ENCODE measurements at regions not wholly inside any gene's neighbourhood (a gene's known extent, or its start where the extent isn't known, plus 50 kb on each side); places are given as distances from the start of the nearest gene placed in this dataset.

DNA sequence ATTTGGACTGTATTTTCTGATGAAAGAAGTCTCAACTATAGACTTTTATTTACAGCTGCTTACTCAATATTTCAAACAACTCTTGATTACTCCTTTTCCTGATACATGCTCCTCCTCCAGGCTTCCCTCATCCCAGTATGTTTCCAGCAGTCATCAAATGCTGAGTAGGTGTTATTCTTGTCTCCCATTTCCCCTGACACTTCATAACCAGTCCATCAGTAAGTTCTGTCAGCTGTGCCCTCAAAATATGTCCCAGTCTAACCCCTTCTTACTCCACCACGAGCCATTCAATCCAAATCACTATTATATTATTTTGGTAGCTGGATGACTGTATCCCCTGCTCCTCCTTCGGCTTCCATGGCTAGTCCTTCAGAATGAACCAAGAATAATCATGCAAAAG is 189.1 kb upstream of the DTNA start:
- ChIA-PET CTCF (no interaction called here), POLR2A (no interaction called here)
- no TSS peak for BruUV-seq (replicated peaks)
- Histone ChIP-seq H3K27ac (ENCODE audit: low read length) (no peak overlapping the region), H3K4me1 (ENCODE audit: control insufficient read depth, insufficient read depth, low read length) (no peaks in the 10 kb centered on the region), H3K27me3 (ENCODE audit: control insufficient read depth, insufficient read depth, low read length) (no peaks in the 10 kb centered on the region), H3K9me3 (ENCODE audit: control insufficient read depth, insufficient read depth, low read depth, low read length) (no peaks in the 10 kb centered on the region), H3K4me3 (ENCODE audit: low read depth in 2 of 2, low read length in 2 of 2) (no peak overlapping the region), H3K36me3 (ENCODE audit: control insufficient read depth, insufficient read depth, low read length) (no peaks in the 10 kb centered on the region)
- ATAC-seq (no peak), DNase-seq (ENCODE audit: low read depth, low spot score) (no peak)
- in situ Hi-C loops (cut with HindIII; ENCODE audit: low pct_unique_long_range_greater_than_20kb, low sequenced_read_pairs) (no loop called here), intact Hi-C loops (cut with micrococcal nuclease; ENCODE audit: unreplicated experiment) (no loop called here)
- TF ChIP-seq, protein P1, sequence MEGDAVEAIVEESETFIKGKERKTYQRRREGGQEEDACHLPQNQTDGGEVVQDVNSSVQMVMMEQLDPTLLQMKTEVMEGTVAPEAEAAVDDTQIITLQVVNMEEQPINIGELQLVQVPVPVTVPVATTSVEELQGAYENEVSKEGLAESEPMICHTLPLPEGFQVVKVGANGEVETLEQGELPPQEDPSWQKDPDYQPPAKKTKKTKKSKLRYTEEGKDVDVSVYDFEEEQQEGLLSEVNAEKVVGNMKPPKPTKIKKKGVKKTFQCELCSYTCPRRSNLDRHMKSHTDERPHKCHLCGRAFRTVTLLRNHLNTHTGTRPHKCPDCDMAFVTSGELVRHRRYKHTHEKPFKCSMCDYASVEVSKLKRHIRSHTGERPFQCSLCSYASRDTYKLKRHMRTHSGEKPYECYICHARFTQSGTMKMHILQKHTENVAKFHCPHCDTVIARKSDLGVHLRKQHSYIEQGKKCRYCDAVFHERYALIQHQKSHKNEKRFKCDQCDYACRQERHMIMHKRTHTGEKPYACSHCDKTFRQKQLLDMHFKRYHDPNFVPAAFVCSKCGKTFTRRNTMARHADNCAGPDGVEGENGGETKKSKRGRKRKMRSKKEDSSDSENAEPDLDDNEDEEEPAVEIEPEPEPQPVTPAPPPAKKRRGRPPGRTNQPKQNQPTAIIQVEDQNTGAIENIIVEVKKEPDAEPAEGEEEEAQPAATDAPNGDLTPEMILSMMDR (IDR thresholded peaks at IDR 0.05), result no peak
- TF ChIP-seq SIN3A (IDR thresholded peaks at IDR 0.05; ENCODE audit: borderline replicate concordance, insufficient read depth, low read depth, low read length) (no peak), TCF7L2 (IDR thresholded peaks at IDR 0.05; ENCODE audit: low read depth, low read length) (no peak), POLR2AphosphoS5 (IDR thresholded peaks at IDR 0.05; ENCODE audit: low read depth, low read length) (no peak), REST (IDR thresholded peaks at IDR 0.05; ENCODE audit: insufficient read depth in 1 of 2, low read depth in 2 of 2, low read length in 1 of 2) (no peak)

- TF ChIP-seq, protein P1 (IDR thresholded peaks at IDR 0.05), result no peak
- TF ChIP-seq SIN3A (IDR thresholded peaks at IDR 0.05; ENCODE audit: borderline replicate concordance, insufficient read depth, low read depth, low read length), result no peak
- no peak for TF ChIP-seq REST (IDR thresholded peaks at IDR 0.05; ENCODE audit: insufficient read depth in 1 of 2, low read depth in 2 of 2, low read length in 1 of 2)
- TF ChIP-seq TCF7L2 (IDR thresholded peaks at IDR 0.05; ENCODE audit: low read depth, low read length), result no peak
- no peak for TF ChIP-seq POLR2AphosphoS5 (IDR thresholded peaks at IDR 0.05; ENCODE audit: low read depth, low read length)
- Histone ChIP-seq H3K4me3 (ENCODE audit: low read depth in 2 of 2, low read length in 2 of 2) (no peak overlapping the region), H3K27me3 (ENCODE audit: control insufficient read depth, insufficient read depth, low read length) (no peaks in the 10 kb centered on the region), H3K9me3 (ENCODE audit: control insufficient read depth, insufficient read depth, low read depth, low read length) (no peaks in the 10 kb centered on the region), H3K36me3 (ENCODE audit: control insufficient read depth, insufficient read depth, low read length) (no peaks in the 10 kb centered on the region), H3K4me1 (ENCODE audit: control insufficient read depth, insufficient read depth, low read length) (no peaks in the 10 kb centered on the region), H3K27ac (ENCODE audit: low read length) (no peak overlapping the region)
- CTCF ChIA-PET, result interaction anchor here (0.6 kb wide), 1 partner anchor 48 kb away, joined by 3 read pairs; no protein-coding TSS in a partner anchor
- in situ Hi-C loops (cut with HindIII; ENCODE audit: low pct_unique_long_range_greater_than_20kb, low sequenced_read_pairs) (no loop called here), intact Hi-C loops (cut with micrococcal nuclease; ENCODE audit: unreplicated experiment) (no loop called here)
- DNase-seq (ENCODE audit: low read depth, low spot score) (no peak), ATAC-seq (no peak)
- BruUV-seq (replicated peaks), result no TSS peak
- POLR2A ChIA-PET, result no interaction called here
Measured at GRCh38 chr18:34522603-34523002, 187.5 kb upstream of the DTNA start.

Data from Panc1 (cell line).